Smooth muscle cell (in vitro differentiated cells): ENCODE measurements at regions not wholly inside any gene's neighbourhood (a gene's known extent, or its start where the extent isn't known, plus 50 kb on each side); places are given as distances from the start of the nearest gene placed in this dataset.

Source experiments
- DNase-seq: peaks from one replicate; lab custom pipeline; 2025; ENCODE audit not compliant: unreplicated experiment; lab: John Stamatoyannopoulos, UW
- H2AFZ ChIP-seq: fragments of 200-600 bp; sonication (generic); 2 replicates; pipeline ENCODE4 v1.6.0; 2016; ENCODE audit warnings: antibody characterized with exemption, low read depth, mild to moderate bottlenecking
- H3F3A ChIP-seq: fragments of 200-600 bp; sonication (generic); 2 replicates; pipeline ENCODE4 v1.6.0; 2017; ENCODE audit warnings: antibody characterized with exemption, low read depth
- H3K27ac ChIP-seq: fragments of 200-600 bp; sonication (generic); 2 replicates; pipeline ENCODE4 v1.5.1; 2016; ENCODE audit warnings: low read depth, mild to moderate bottlenecking
- H3K27me3 ChIP-seq: fragments of 200-600 bp; sonication (generic); 2 replicates; pipeline ENCODE4 v1.6.1; 2016; ENCODE audit warnings: low read depth, mild to moderate bottlenecking
- H3K36me3 ChIP-seq: fragments of 200-600 bp; sonication (generic); 2 replicates; pipeline ENCODE4 v1.5.1; 2016; ENCODE audit warnings: low read depth
- H3K4me1 ChIP-seq: fragments of 200-600 bp; sonication (generic); 2 replicates; pipeline ENCODE4 v1.5.1; 2016; ENCODE audit warnings: low read depth
- H3K4me2 ChIP-seq: fragments of 200-600 bp; sonication (generic); 2 replicates; pipeline ENCODE4 v1.6.0; 2016; ENCODE audit warnings: mild to moderate bottlenecking
- H3K4me3 ChIP-seq: fragments of 200-600 bp; sonication (generic); 2 replicates; pipeline ENCODE4 v1.5.1; 2016; ENCODE audit warnings: mild to moderate bottlenecking
- H3K79me2 ChIP-seq: fragments of 200-600 bp; sonication (generic); 2 replicates; pipeline ENCODE4 v1.6.0; 2016; ENCODE audit warnings: low read depth, mild to moderate bottlenecking
- H3K9ac ChIP-seq: fragments of 200-600 bp; sonication (generic); 2 replicates; pipeline ENCODE4 v1.6.0; 2016; ENCODE audit warnings: low read depth
- H3K9me3 ChIP-seq: fragments of 200-600 bp; sonication (generic); replicated peaks from 2 replicates; pipeline ENCODE4 v1.5.1; 2016; ENCODE audit warnings: low read depth
- H4K20me1 ChIP-seq: fragments of 200-600 bp; sonication (generic); 2 replicates; pipeline ENCODE4 v1.6.0; 2016; ENCODE audit warnings: low read depth
- WGBS: methylation state at CpG from one replicate; pipeline ENCODE4 v1.1.7; 2016; ENCODE audit warnings: low lambda C conversion rate; 5-methylcytosine and 5-hydroxymethylcytosine counted together
- TF ChIP-seq, protein P1 (sequence below): fragments of 200-600 bp; sonication (generic); IDR thresholded peaks from 2 replicates; pipeline ENCODE4 v1.5.1; 2017; ENCODE audit warnings: borderline replicate concordance, mild to moderate bottlenecking, antibody characterized with exemption; ENCODE audit not compliant: insufficient read depth, poor library complexity, severe bottlenecking

DNA sequence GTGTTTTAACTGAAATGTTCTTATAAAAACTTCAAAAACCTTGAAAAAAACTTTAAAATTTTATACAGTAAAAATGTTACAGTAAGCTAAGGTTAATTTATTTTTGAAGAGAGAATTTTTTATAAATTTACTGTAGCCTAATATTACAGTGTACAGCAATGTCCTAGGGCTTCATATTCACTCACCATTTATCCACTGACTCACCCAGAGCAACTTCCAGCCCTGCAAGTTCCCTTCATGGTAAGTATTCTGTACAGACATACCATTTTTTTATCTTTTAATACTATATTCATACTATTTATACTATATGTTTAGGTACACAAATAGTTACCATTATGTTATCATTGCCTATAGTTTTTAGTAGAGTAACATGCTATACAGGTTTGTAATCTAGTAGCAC, 396.7 kb upstream of the MMADHC start:
- H3K4me2 ChIP-seq: no peak overlapping the region
- H2AFZ ChIP-seq: no peak overlapping the region
- H3K9me3 ChIP-seq: no peaks in the 10 kb centered on the region

GRCh38 chr2:149972066-149972465, 384.5 kb upstream of the MMADHC start:
- TF ChIP-seq, protein P1, sequence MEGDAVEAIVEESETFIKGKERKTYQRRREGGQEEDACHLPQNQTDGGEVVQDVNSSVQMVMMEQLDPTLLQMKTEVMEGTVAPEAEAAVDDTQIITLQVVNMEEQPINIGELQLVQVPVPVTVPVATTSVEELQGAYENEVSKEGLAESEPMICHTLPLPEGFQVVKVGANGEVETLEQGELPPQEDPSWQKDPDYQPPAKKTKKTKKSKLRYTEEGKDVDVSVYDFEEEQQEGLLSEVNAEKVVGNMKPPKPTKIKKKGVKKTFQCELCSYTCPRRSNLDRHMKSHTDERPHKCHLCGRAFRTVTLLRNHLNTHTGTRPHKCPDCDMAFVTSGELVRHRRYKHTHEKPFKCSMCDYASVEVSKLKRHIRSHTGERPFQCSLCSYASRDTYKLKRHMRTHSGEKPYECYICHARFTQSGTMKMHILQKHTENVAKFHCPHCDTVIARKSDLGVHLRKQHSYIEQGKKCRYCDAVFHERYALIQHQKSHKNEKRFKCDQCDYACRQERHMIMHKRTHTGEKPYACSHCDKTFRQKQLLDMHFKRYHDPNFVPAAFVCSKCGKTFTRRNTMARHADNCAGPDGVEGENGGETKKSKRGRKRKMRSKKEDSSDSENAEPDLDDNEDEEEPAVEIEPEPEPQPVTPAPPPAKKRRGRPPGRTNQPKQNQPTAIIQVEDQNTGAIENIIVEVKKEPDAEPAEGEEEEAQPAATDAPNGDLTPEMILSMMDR: no peak
- H3K9ac ChIP-seq: no peak overlapping the region
- no peak overlapping the region for H3K4me2 ChIP-seq
- no peaks in the 10 kb centered on the region for H4K20me1 ChIP-seq
- WGBS: 91% methylated on average over 3 of the region's 3 CpGs
- no peaks in the 10 kb centered on the region for H3K79me2 ChIP-seq
- DNase-seq: no peak
- H3F3A ChIP-seq: no peaks in the 10 kb centered on the region
- no peaks in the 10 kb centered on the region for H3K36me3 ChIP-seq
- H3K4me3 ChIP-seq: no peak overlapping the region
- H3K27me3 ChIP-seq: no peaks in the 10 kb centered on the region
- no peaks in the 10 kb centered on the region for H3K9me3 ChIP-seq
- no peaks in the 10 kb centered on the region for H3K4me1 ChIP-seq
- no peak overlapping the region for H2AFZ ChIP-seq
- H3K27ac ChIP-seq: no peak overlapping the region

More for the DNA sequence above, 396.7 kb upstream of the MMADHC start:
- H3F3A ChIP-seq: no peaks in the 10 kb centered on the region
- no peak overlapping the region for H3K4me3 ChIP-seq
- no peak overlapping the region for H3K27ac ChIP-seq
- no peaks in the 10 kb centered on the region for H3K27me3 ChIP-seq
- no peaks in the 10 kb centered on the region for H3K36me3 ChIP-seq
- no peaks in the 10 kb centered on the region for H3K79me2 ChIP-seq
- TF ChIP-seq, protein P1: no peak
- H3K9ac ChIP-seq: no peak overlapping the region
- H4K20me1 ChIP-seq: no peaks in the 10 kb centered on the region
- no peak for DNase-seq
- H3K4me1 ChIP-seq: no peaks in the 10 kb centered on the region

GRCh38 chr2:149954981-149955600, 367.5 kb upstream of the MMADHC start:
- no peak overlapping the region for H3K9ac ChIP-seq
- H3K9me3 ChIP-seq: no peaks in the 10 kb centered on the region

DNA sequence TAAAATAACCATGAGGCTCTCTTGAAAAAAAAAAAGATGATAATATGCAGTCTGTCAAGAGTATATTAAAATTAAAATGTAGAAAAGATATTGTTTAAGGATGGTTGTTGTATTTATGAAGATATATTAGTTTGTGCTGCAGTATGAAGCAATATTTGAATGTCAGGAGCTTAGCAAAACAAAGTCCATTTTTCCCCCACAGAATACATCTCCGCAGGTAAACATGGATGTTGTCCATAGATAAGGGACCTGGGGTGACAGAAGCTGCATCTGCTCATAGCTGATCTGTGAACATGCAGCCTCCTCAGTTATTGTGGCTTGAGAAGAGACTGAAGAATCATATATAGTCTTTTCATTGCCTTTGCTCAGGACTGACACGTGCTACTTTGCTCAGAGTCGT, 366.1 kb upstream of the MMADHC start:
- no peak overlapping the region for H3K4me3 ChIP-seq
- H3K9me3 ChIP-seq: no peaks in the 10 kb centered on the region
- H3K27ac ChIP-seq: no peak overlapping the region
- H3F3A ChIP-seq: no peaks in the 10 kb centered on the region
- no peaks in the 10 kb centered on the region for H3K4me1 ChIP-seq
- H3K4me2 ChIP-seq: no peak overlapping the region
- DNase-seq: no peak
- H4K20me1 ChIP-seq: no peaks in the 10 kb centered on the region
- H3K79me2 ChIP-seq: no peaks in the 10 kb centered on the region
- no peak overlapping the region for H3K9ac ChIP-seq
- H3K36me3 ChIP-seq: no peaks in the 10 kb centered on the region
- no peaks in the 10 kb centered on the region for H3K27me3 ChIP-seq
- no peak overlapping the region for H2AFZ ChIP-seq
- TF ChIP-seq, protein P1: no peak
- 93% methylated on average over 3 of the region's 3 CpGs for WGBS

More at GRCh38 chr2:149954981-149955600, 367.5 kb upstream of the MMADHC start:
- Histone ChIP-seq H3K36me3 (no peaks in the 10 kb centered on the region), H3K27me3 (no peaks in the 10 kb centered on the region), H3K4me2 (no peak overlapping the region), H3K27ac (no peak overlapping the region), H3F3A (no peaks in the 10 kb centered on the region), H3K79me2 (no peaks in the 10 kb centered on the region), H2AFZ (no peak overlapping the region), H3K4me1 (no peaks in the 10 kb centered on the region), H4K20me1 (no peaks in the 10 kb centered on the region), H3K4me3 (no peak overlapping the region)
- TF ChIP-seq, protein P1: no peak
- 94% methylated on average over 6 of the region's 6 CpGs for WGBS
- no peak for DNase-seq
